Astrocyte (in vitro differentiated cells and primary cell): ENCODE measurements at regions not wholly inside any gene's neighbourhood (a gene's known extent, or its start where the extent isn't known, plus 50 kb on each side); places are given as distances from the start of the nearest gene placed in this dataset.

ENCODE experiments used
- EZH2 ChIP-seq: IDR thresholded peaks from 2 replicates; pipeline ENCODE4 v1.6.1; 2012; ENCODE audit warnings: mild to moderate bottlenecking, low read length, inconsistent platforms; ENCODE audit not compliant: insufficient read depth
- TF ChIP-seq, protein P1 (sequence below): IDR thresholded peaks from 2 replicates; pipeline ENCODE4 v1.5.1; 2011; ENCODE audit warnings: low read depth, mild to moderate bottlenecking, inconsistent platforms, low read length, moderate library complexity; ENCODE audit not compliant: insufficient read depth

DNA sequence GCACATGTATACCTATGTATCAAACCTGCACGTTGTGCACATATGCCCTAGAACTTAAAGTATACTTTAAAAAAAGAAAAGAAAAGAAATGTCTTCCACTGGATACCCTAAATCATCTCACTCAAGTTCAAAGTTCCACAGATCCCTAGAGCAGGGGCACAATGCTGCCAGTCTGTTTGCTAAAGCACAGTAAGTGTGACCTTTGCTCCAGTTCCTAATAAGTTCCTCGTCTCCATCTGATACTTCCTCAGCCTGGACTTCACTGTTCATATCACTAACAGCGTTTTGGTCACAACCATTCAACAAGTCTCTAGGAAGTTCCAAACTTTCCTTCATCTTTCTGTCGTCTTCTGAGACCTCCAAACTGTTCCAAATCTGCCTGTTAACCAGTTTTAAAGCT, 118.3 kb downstream of the BMP4 start:
- TF ChIP-seq, protein P1, sequence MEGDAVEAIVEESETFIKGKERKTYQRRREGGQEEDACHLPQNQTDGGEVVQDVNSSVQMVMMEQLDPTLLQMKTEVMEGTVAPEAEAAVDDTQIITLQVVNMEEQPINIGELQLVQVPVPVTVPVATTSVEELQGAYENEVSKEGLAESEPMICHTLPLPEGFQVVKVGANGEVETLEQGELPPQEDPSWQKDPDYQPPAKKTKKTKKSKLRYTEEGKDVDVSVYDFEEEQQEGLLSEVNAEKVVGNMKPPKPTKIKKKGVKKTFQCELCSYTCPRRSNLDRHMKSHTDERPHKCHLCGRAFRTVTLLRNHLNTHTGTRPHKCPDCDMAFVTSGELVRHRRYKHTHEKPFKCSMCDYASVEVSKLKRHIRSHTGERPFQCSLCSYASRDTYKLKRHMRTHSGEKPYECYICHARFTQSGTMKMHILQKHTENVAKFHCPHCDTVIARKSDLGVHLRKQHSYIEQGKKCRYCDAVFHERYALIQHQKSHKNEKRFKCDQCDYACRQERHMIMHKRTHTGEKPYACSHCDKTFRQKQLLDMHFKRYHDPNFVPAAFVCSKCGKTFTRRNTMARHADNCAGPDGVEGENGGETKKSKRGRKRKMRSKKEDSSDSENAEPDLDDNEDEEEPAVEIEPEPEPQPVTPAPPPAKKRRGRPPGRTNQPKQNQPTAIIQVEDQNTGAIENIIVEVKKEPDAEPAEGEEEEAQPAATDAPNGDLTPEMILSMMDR, result no peak
- TF ChIP-seq EZH2, result no peak
